ENCODE measurements at regions not wholly inside any gene's neighbourhood (a gene's known extent, or its start where the extent isn't known, plus 50 kb on each side); places are given as distances from the start of the nearest gene placed in this dataset.
"Not testable (repeated sequence)": the region's sequence is repeated elsewhere in the genome, so short reads cannot be mapped to it uniquely, and the experiment has no call there.

DNA sequence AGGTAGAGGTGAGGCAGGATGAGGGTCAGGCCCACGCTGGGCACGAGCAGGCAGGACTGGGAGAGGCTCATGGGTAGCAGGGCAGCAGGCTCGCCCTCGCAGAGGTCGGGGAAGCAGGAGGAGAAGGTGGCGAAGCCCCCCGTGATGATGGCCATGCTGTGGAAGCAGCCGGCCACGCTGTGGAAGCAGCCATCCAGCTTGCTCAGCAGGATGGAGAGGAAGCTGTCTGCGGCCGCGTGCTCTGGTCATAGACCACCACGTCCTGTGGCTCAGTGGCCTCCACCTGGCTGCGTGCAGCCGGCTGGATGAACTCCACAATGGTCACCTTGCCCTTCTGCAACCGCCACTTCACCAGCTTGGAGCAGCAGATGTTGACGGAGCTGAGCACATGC, 135.6 kb upstream of the PTPN20 start:
- not testable (repeated sequence) for TF ChIP-seq CTCF, POLR2A (IDR thresholded peaks at IDR 0.05)

Data from testis (tissue), 2 donors.